HG03066 (cell line): ENCODE measurements at regions not wholly inside any gene's neighbourhood (a gene's known extent, or its start where the extent isn't known, plus 50 kb on each side); places are given as distances from the start of the nearest gene placed in this dataset.
"Not testable (repeated sequence)": the region's sequence is repeated elsewhere in the genome, so short reads cannot be mapped to it uniquely, and the experiment has no call there.

ENCODE experiments used
- ATAC-seq: cut with Tn5 transposase; IDR thresholded peaks from one replicate; pipeline ENCODE4 v1.9.1; 2021; ENCODE audit warnings: low read depth; ENCODE audit not compliant: unreplicated experiment

- no peak for ATAC-seq
Observed at GRCh38 chr1:208461680-208462079, 217.5 kb upstream of the PLXNA2 start.

GRCh38 chr1:208462761-208463160, 218.6 kb upstream of the PLXNA2 start:
- no peak for ATAC-seq

- no peak for ATAC-seq
Observed at GRCh38 chr1:208465266-208465665, 221.1 kb upstream of the PLXNA2 start.

- no peak for ATAC-seq
Observed at GRCh38 chr1:208465786-208466590, 221.8 kb upstream of the PLXNA2 start.

GRCh38 chr1:208467151-208467780, 223.1 kb upstream of the PLXNA2 start:
- ATAC-seq = no peak

- no peak for ATAC-seq
Observed at GRCh38 chr1:208475449-208475848, 231.3 kb upstream of the PLXNA2 start.

- ATAC-seq = no peak
Observed at GRCh38 chr1:208475951-208476845, 232.0 kb upstream of the PLXNA2 start.

- no peak for ATAC-seq
Observed at GRCh38 chr1:208476846-208477170, 232.6 kb upstream of the PLXNA2 start.

GRCh38 chr1:208479435-208479834, 235.3 kb upstream of the PLXNA2 start:
- ATAC-seq = no peak

GRCh38 chr1:208485512-208485911, 241.3 kb upstream of the PLXNA2 start:
- ATAC-seq = no peak

- no peak for ATAC-seq
Observed at GRCh38 chr1:208486677-208487076, 242.5 kb upstream of the PLXNA2 start.

- not testable (repeated sequence) for ATAC-seq
Observed at GRCh38 chr1:208488432-208488831, 244.2 kb upstream of the PLXNA2 start.

- no peak for ATAC-seq
Observed at GRCh38 chr1:208496467-208497371, 252.5 kb upstream of the PLXNA2 start.

GRCh38 chr1:208497866-208498541, 253.8 kb upstream of the PLXNA2 start:
- ATAC-seq = no peak

- no peak for ATAC-seq
Observed at GRCh38 chr1:208499026-208499425, 254.8 kb upstream of the PLXNA2 start.

- ATAC-seq = no peak
Observed at GRCh38 chr1:208499601-208500000, 255.4 kb upstream of the PLXNA2 start.

GRCh38 chr1:208500375-208500774, 256.2 kb upstream of the PLXNA2 start:
- no peak for ATAC-seq

- ATAC-seq = no peak
Observed at GRCh38 chr1:208501542-208501941, 257.4 kb upstream of the PLXNA2 start.

- no peak for ATAC-seq
Observed at GRCh38 chr1:208503787-208504186, 259.6 kb upstream of the PLXNA2 start.

- no peak for ATAC-seq
Observed at GRCh38 chr1:208506812-208507211, 262.6 kb upstream of the PLXNA2 start.
